ENCODE measurements at regions not wholly inside any gene's neighbourhood (a gene's known extent, or its start where the extent isn't known, plus 50 kb on each side); places are given as distances from the start of the nearest gene placed in this dataset.

DNA sequence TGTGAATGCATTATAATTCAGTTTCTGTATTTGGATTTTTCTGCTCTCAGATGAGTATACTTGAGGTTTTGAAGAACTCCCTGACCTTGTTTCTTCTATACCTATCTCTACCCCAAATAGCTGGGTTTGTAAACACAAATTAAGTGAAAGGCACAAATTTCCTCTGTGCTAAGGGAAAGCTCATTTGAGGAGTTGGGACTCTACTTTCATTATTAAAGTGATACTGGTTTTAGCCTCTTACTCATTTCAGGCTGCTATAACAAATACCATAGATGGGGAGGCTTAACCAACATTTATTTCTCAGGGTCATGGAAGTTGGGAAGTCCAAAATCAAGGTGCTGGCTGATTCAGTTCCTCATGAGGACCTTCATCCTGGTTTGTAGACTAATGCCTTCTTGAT, 97.2 kb upstream of the ANKH start:
- TF ChIP-seq, protein P1, sequence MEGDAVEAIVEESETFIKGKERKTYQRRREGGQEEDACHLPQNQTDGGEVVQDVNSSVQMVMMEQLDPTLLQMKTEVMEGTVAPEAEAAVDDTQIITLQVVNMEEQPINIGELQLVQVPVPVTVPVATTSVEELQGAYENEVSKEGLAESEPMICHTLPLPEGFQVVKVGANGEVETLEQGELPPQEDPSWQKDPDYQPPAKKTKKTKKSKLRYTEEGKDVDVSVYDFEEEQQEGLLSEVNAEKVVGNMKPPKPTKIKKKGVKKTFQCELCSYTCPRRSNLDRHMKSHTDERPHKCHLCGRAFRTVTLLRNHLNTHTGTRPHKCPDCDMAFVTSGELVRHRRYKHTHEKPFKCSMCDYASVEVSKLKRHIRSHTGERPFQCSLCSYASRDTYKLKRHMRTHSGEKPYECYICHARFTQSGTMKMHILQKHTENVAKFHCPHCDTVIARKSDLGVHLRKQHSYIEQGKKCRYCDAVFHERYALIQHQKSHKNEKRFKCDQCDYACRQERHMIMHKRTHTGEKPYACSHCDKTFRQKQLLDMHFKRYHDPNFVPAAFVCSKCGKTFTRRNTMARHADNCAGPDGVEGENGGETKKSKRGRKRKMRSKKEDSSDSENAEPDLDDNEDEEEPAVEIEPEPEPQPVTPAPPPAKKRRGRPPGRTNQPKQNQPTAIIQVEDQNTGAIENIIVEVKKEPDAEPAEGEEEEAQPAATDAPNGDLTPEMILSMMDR (IDR thresholded peaks at IDR 0.05): no peak
- TF ChIP-seq POLR2A (IDR thresholded peaks at IDR 0.05) (no peak), POLR2AphosphoS5 (IDR thresholded peaks at IDR 0.05) (no peak)
